H1 (cell line): ENCODE measurements at regions not wholly inside any gene's neighbourhood (a gene's known extent, or its start where the extent isn't known, plus 50 kb on each side); places are given as distances from the start of the nearest gene placed in this dataset.

Experiments
- CTCF ChIA-PET: fragments of 300-600 bp; sonication (Branson Sonifier 250); formaldehyde crosslinking; loops from one replicate; lab custom pipeline; 2021; ENCODE audit not compliant: partially characterized antibody; lab: Charles Lee
- POLR2A ChIA-PET: fragments of 300-600 bp; sonication (Branson Sonifier 250); formaldehyde crosslinking; loops from one replicate; lab custom pipeline; 2021; ENCODE audit warnings: inconsistent platforms; ENCODE audit not compliant: partially characterized antibody; lab: Charles Lee
- DNase-seq, 2 experiments: peaks; one replicate each; pipeline versions ENCODE4 v3.0.0 to v3.0.0-alpha.2; 2010 to 2022; ENCODE audit warnings: low spot score in 2 of 2, low read depth in 1 of 2, mixed read lengths in 1 of 2
- FAIRE-seq: peaks from 2 replicates; lab custom pipeline; 2011; peaks lifted over from hg19 to GRCh38; lab: Jason Lieb, UNC
- H2AFZ ChIP-seq: 2 replicates; pipeline ENCODE4 v1.8.1; 2012; ENCODE audit warnings: low read length, inconsistent platforms
- H2AK5ac ChIP-seq: 2 replicates; pipeline ENCODE4 v1.6.1; 2013; ENCODE audit warnings: low read depth, low read length
- H2BK120ac ChIP-seq: replicated peaks from 2 replicates; pipeline ENCODE3; 2013; ENCODE audit warnings: low read depth, low read length, inconsistent platforms
- H2BK12ac ChIP-seq: 2 replicates; pipeline ENCODE4 v1.6.1; 2013; ENCODE audit warnings: low read depth, low read length
- H2BK15ac ChIP-seq: 2 replicates; pipeline ENCODE4 v1.6.1; 2013; ENCODE audit warnings: low read length
- H2BK20ac ChIP-seq: 2 replicates; pipeline ENCODE4 v1.6.1; 2013; ENCODE audit warnings: low read length
- H2BK5ac ChIP-seq: 2 replicates; pipeline ENCODE4 v1.6.1; 2013; ENCODE audit warnings: low read depth, low read length
- H3K14ac ChIP-seq: 2 replicates; pipeline ENCODE4 v1.6.1; 2013; ENCODE audit warnings: inconsistent platforms; ENCODE audit not compliant: insufficient read length
- H3K18ac ChIP-seq: 2 replicates; pipeline ENCODE4 v1.6.1; 2013; ENCODE audit warnings: low read length; ENCODE audit errors: extremely low read depth
- H3K23ac ChIP-seq: 2 replicates; pipeline ENCODE4 v1.6.1; 2013; ENCODE audit warnings: inconsistent platforms; ENCODE audit not compliant: insufficient read length
- H3K23me2 ChIP-seq: 2 replicates; pipeline ENCODE4 v1.6.1; 2013; ENCODE audit warnings: low read depth, low read length
- H3K27ac ChIP-seq: 2 replicates; pipeline ENCODE4 v1.6.1; 2011; ENCODE audit warnings: low read depth, low read length, inconsistent platforms
- H3K27me3 ChIP-seq, 4 experiments: replicated peaks in 1 of 4; 1 replicate in 1 of 4; 2 replicates in 3 of 4; pipeline versions ENCODE4 v1.6.1 to v1.8.1; 2011 to 2013; ENCODE audit warnings: low read length in 3 of 4, mild to moderate bottlenecking in 3 of 4, inconsistent platforms in 2 of 4, mixed read lengths in 2 of 4, moderate library complexity in 1 of 4; ENCODE audit not compliant: control insufficient read depth in 3 of 4, insufficient read depth in 3 of 4; ENCODE audit errors: extremely low read depth in 1 of 4
- H3K36me3 ChIP-seq, 4 experiments: 2 replicates each; pipeline versions ENCODE4 v1.6.1 to v1.8.1; 2011 to 2013; ENCODE audit warnings: mild to moderate bottlenecking in 4 of 4, low read length in 3 of 4, moderate library complexity in 2 of 4, control low read depth in 1 of 4, inconsistent platforms in 1 of 4; ENCODE audit not compliant: insufficient read depth in 4 of 4, control insufficient read depth in 2 of 4
- H3K4ac ChIP-seq: replicated peaks from 2 replicates; pipeline ENCODE3; 2013; ENCODE audit warnings: low read length, low read depth, mixed read lengths, inconsistent platforms; ENCODE audit not compliant: insufficient read length
- H3K4me1 ChIP-seq, 4 experiments: replicated peaks in 1 of 4; 1 replicate in 1 of 4; 2 replicates in 3 of 4; pipeline versions ENCODE4 v1.6.1 to v1.8.1; 2011 to 2013; ENCODE audit warnings: low read length in 3 of 4, inconsistent platforms in 2 of 4, mixed read lengths in 1 of 4; ENCODE audit not compliant: insufficient read depth in 4 of 4, control insufficient read depth in 3 of 4
- H3K4me2 ChIP-seq, 2 experiments: 2 replicates each; pipeline versions ENCODE4 v1.6.1 to v1.8.1; 2011 to 2013; ENCODE audit warnings: low read depth in 2 of 2, low read length in 2 of 2, control low read depth in 1 of 2, inconsistent platforms in 1 of 2, mild to moderate bottlenecking in 1 of 2; ENCODE audit not compliant: insufficient read depth in 1 of 2
- H3K4me3 ChIP-seq, 4 experiments: fragments of 200-600, 300-600 bp in 1 of 4; sonication (generic), shearing (Covaris generic), sonication (Bioruptor Twin) in 1 of 4; 2 replicates each; pipeline versions ENCODE4 v1.5.1 to v1.8.1; 2011 to 2016; ENCODE audit warnings: low read length in 4 of 4, low read depth in 3 of 4, control low read depth in 2 of 4, inconsistent platforms in 2 of 4, mild to moderate bottlenecking in 2 of 4, mixed read lengths in 1 of 4, moderate library complexity in 1 of 4; ENCODE audit not compliant: insufficient read depth in 2 of 4; ENCODE audit errors: extremely low read depth in 1 of 4
- H3K56ac ChIP-seq: replicated peaks from 2 replicates; pipeline ENCODE3; 2013; ENCODE audit warnings: low read depth, mild to moderate bottlenecking, mixed read lengths, low read length, inconsistent platforms; ENCODE audit not compliant: insufficient read length
- H3K79me1 ChIP-seq: 2 replicates; pipeline ENCODE4 v1.6.1; 2013; ENCODE audit warnings: low read depth, low read length, control low read depth
- H3K79me2 ChIP-seq, 2 experiments: 2 replicates each; pipeline versions ENCODE4 v1.6.1 to v1.8.1; 2012 to 2013; ENCODE audit warnings: low read length in 2 of 2, mild to moderate bottlenecking in 2 of 2, inconsistent platforms in 1 of 2; ENCODE audit not compliant: insufficient read depth in 2 of 2, control insufficient read depth in 1 of 2
- H3K9ac ChIP-seq, 4 experiments: replicated peaks in 1 of 4; 1 replicate in 1 of 4; 2 replicates in 3 of 4; pipeline versions ENCODE4 v1.6.1 to v1.8.1; 2011 to 2013; ENCODE audit warnings: low read depth in 3 of 4, low read length in 3 of 4, control low read depth in 2 of 4, mild to moderate bottlenecking in 2 of 4, moderate library complexity in 2 of 4, inconsistent platforms in 1 of 4; ENCODE audit errors: extremely low read depth in 1 of 4
- H3K9me3 ChIP-seq, 2 experiments: 2 replicates each; pipeline versions ENCODE4 v1.6.1 to v1.8.1; 2012 to 2013; ENCODE audit warnings: mild to moderate bottlenecking in 2 of 2, moderate library complexity in 2 of 2, control low read depth in 1 of 2, inconsistent platforms in 1 of 2, low read depth in 1 of 2, low read length in 1 of 2, mixed read lengths in 1 of 2; ENCODE audit not compliant: insufficient read depth in 2 of 2
- H4K20me1 ChIP-seq, 2 experiments: replicated peaks in 1 of 2; 2 replicates each; pipeline versions ENCODE3 to v1.8.1; 2011 to 2013; ENCODE audit warnings: inconsistent platforms in 2 of 2, low read length in 2 of 2, mild to moderate bottlenecking in 1 of 2; ENCODE audit not compliant: insufficient read depth in 2 of 2, control insufficient read depth in 1 of 2
- H4K5ac ChIP-seq: 2 replicates; pipeline ENCODE4 v1.6.1; 2013; ENCODE audit warnings: low read length, low read depth, mixed read lengths, inconsistent platforms; ENCODE audit not compliant: insufficient read length
- H4K8ac ChIP-seq: 2 replicates; pipeline ENCODE4 v1.8.0; 2013; ENCODE audit warnings: mild to moderate bottlenecking, moderate library complexity, low read length, inconsistent platforms; ENCODE audit not compliant: insufficient read depth; ENCODE audit errors: extremely low read depth
- H4K91ac ChIP-seq: replicated peaks from 2 replicates; pipeline ENCODE3; 2013; ENCODE audit warnings: low read length, mixed read lengths, inconsistent platforms; ENCODE audit not compliant: insufficient read length
- GABPA ChIP-seq: IDR thresholded peaks from 2 replicates; pipeline ENCODE4 v1.6.1; 2011; ENCODE audit warnings: mild to moderate bottlenecking, low read length, moderate library complexity, borderline replicate concordance; ENCODE audit not compliant: insufficient read depth
- HDAC2 ChIP-seq, 2 experiments: fragments of 300-600 bp in 1 of 2; sonication (generic) in 1 of 2; IDR thresholded peaks; 2 replicates each; pipeline ENCODE4 v1.6.1; 2011 to 2012; ENCODE audit warnings: low read depth in 2 of 2, low read length in 2 of 2, mild to moderate bottlenecking in 2 of 2, moderate library complexity in 2 of 2, borderline replicate concordance in 1 of 2, inconsistent platforms in 1 of 2
- KDM5A ChIP-seq: fragments of 200-600 bp; IDR thresholded peaks from 2 replicates; pipeline ENCODE4 v1.7.1; 2012; ENCODE audit warnings: mild to moderate bottlenecking, low read length, inconsistent platforms, mixed read lengths
- POU5F1 ChIP-seq: IDR thresholded peaks from 2 replicates; pipeline ENCODE4 v1.6.1; 2011; ENCODE audit warnings: low read depth, mild to moderate bottlenecking, low read length, moderate library complexity
- TEAD4 ChIP-seq: IDR thresholded peaks from 2 replicates; pipeline ENCODE4 v1.6.1; 2012; ENCODE audit warnings: low read depth, low read length, inconsistent platforms, mixed read lengths

DNA sequence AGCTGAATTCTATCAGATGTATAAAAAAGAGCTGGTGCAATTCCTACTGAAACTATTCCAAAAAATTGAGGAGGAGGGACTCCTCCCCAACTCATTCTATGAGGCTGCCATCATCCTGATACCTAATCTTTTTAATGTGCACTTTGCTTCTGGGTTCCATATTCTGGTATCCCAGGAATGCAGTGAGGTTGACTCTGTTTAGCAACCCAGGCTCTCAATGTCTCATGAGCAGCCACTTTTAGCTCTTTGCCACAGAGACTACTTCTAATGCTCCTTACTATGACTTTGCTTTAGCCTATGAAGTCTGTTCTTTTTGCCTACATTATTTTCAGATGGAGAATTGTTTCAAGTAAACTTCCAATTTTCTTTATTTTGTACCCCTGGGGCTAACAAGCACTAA is 185.5 kb upstream of the NRSN1 start:
- H2BK15ac ChIP-seq = no peak overlapping the region
- no peak overlapping the region for H3K4me3 ChIP-seq
- no peak overlapping the region for H3K56ac ChIP-seq
- H3K79me1 ChIP-seq = no peaks in the 10 kb centered on the region
- H3K4me1 ChIP-seq = no peaks in the 10 kb centered on the region
- no peak overlapping the region for H3K9ac ChIP-seq
- no peak overlapping the region for H4K91ac ChIP-seq
- H3K18ac ChIP-seq = no peak overlapping the region
- H3K27ac ChIP-seq = no peak overlapping the region
- no peak for TF ChIP-seq GABPA
- TF ChIP-seq TEAD4 = peak; percentile 67; the same call in 1 of the 2 replicates
- no peak for TF ChIP-seq HDAC2 (IDR thresholded peaks at IDR 0.05; ENCODE audit: borderline replicate concordance in 1 of 2, low read depth in 2 of 2, low read length in 2 of 2)
- TF ChIP-seq POU5F1 = no peak
- no peak for TF ChIP-seq KDM5A
- no peak overlapping the region for H2BK12ac ChIP-seq
- H2AK5ac ChIP-seq = no peak overlapping the region
- H3K23ac ChIP-seq = no peak overlapping the region
- no peak overlapping the region for H4K8ac ChIP-seq
- H3K27me3 ChIP-seq = no peaks in the 10 kb centered on the region
- ChIA-PET POLR2A (no interaction called here), CTCF (no interaction called here)
- H3K36me3 ChIP-seq = no peaks in the 10 kb centered on the region
- no peak overlapping the region for H3K14ac ChIP-seq
- H2BK20ac ChIP-seq = no peak overlapping the region
- no peaks in the 10 kb centered on the region for H3K79me2 ChIP-seq
- no peak overlapping the region for H2AFZ ChIP-seq
- no peak overlapping the region for H3K4me2 ChIP-seq
- H2BK5ac ChIP-seq = no peak overlapping the region
- no peaks in the 10 kb centered on the region for H4K20me1 ChIP-seq
- FAIRE-seq (no peak), DNase-seq (no peak)
- no peaks in the 10 kb centered on the region for H3K23me2 ChIP-seq
- no peak overlapping the region for H4K5ac ChIP-seq
- H2BK120ac ChIP-seq = no peak overlapping the region
- H3K4ac ChIP-seq = no peak overlapping the region
- H3K9me3 ChIP-seq = no peaks in the 10 kb centered on the region
